ENCODE measurements at regions not wholly inside any gene's neighbourhood (a gene's known extent, or its start where the extent isn't known, plus 50 kb on each side); places are given as distances from the start of the nearest gene placed in this dataset.

- ChIA-PET CTCF (no interaction called here), POLR2A (no interaction called here)
- Mint-ChIP-seq H3K27ac (no peak overlapping the region), H3K4me3 (no peak overlapping the region), H3K4me1 (no peaks in the 10 kb centered on the region), H3K36me3 (ENCODE audit: low read depth) (no peaks in the 10 kb centered on the region), H3K27me3 (no peaks in the 10 kb centered on the region), H3K9me3 (peaks cover 9% of the 10 kb centered on the region)
- no peak for ATAC-seq (ENCODE audit: low read depth)
- TF ChIP-seq, protein P1, sequence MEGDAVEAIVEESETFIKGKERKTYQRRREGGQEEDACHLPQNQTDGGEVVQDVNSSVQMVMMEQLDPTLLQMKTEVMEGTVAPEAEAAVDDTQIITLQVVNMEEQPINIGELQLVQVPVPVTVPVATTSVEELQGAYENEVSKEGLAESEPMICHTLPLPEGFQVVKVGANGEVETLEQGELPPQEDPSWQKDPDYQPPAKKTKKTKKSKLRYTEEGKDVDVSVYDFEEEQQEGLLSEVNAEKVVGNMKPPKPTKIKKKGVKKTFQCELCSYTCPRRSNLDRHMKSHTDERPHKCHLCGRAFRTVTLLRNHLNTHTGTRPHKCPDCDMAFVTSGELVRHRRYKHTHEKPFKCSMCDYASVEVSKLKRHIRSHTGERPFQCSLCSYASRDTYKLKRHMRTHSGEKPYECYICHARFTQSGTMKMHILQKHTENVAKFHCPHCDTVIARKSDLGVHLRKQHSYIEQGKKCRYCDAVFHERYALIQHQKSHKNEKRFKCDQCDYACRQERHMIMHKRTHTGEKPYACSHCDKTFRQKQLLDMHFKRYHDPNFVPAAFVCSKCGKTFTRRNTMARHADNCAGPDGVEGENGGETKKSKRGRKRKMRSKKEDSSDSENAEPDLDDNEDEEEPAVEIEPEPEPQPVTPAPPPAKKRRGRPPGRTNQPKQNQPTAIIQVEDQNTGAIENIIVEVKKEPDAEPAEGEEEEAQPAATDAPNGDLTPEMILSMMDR (IDR thresholded peaks at IDR 0.05), result no peak
- intact Hi-C loops (cut with micrococcal nuclease), result no loop called here
- no peak for DNase-seq
These were observed 504.1 kb downstream of the TMTC2 start for GRCh38 chr12:83190631-83191390.

GRCh38 chr12:83186419-83186818, 499.7 kb downstream of the TMTC2 start:
- no peak for DNase-seq
- TF ChIP-seq, protein P1 (IDR thresholded peaks at IDR 0.05), result no peak
- intact Hi-C loops (cut with micrococcal nuclease), result no loop called here
- Mint-ChIP-seq H3K4me3 (no peak overlapping the region), H3K9me3 (peaks cover 4% of the 10 kb centered on the region), H3K4me1 (no peaks in the 10 kb centered on the region), H3K27me3 (no peaks in the 10 kb centered on the region), H3K36me3 (ENCODE audit: low read depth) (no peaks in the 10 kb centered on the region), H3K27ac (no peak overlapping the region)
- CTCF ChIA-PET, result no interaction called here
- POLR2A ChIA-PET, result no interaction called here
- no peak for ATAC-seq (ENCODE audit: low read depth)

DNA sequence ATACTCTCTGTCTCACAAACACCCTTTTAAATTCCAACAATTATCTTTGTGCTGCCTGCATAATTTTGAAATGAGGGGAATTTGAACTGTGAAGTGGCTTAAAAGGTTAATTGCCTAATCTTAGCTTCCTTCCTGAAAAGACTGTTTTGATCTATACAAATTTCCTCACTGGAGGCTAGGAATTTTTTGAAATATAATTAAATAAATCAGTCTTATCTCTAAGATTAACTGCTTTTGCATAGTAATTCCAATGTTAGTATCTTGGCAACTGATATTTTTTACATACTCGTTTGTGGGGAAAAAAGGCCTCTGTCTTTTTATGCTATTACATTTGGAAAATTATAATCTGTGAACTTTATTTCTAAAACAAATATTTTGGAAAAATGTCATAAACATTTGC, 498.5 kb downstream of the TMTC2 start:
- POLR2A ChIA-PET, result no interaction called here
- H3K9me3 Mint-ChIP-seq, result peaks cover 4% of the 10 kb centered on the region

More for the DNA sequence above, 498.5 kb downstream of the TMTC2 start:
- no peaks in the 10 kb centered on the region for H3K36me3 Mint-ChIP-seq (ENCODE audit: low read depth)
- no peak overlapping the region for H3K4me3 Mint-ChIP-seq
- H3K4me1 Mint-ChIP-seq, result no peaks in the 10 kb centered on the region
- intact Hi-C loops (cut with micrococcal nuclease), result no loop called here
- ATAC-seq (ENCODE audit: low read depth) (no peak), DNase-seq (no peak)
- CTCF ChIA-PET, result no interaction called here
- no peak overlapping the region for H3K27ac Mint-ChIP-seq
- no peaks in the 10 kb centered on the region for H3K27me3 Mint-ChIP-seq
- TF ChIP-seq, protein P1 (IDR thresholded peaks at IDR 0.05), result no peak

Measured in activated B cell treated with CpG ODN at 0.5 μM for 24 hours (primary cell).